Renal cortical epithelial cell (primary cell): ENCODE measurements at regions not wholly inside any gene's neighbourhood (a gene's known extent, or its start where the extent isn't known, plus 50 kb on each side); places are given as distances from the start of the nearest gene placed in this dataset.
"Not testable (repeated sequence)": the region's sequence is repeated elsewhere in the genome, so short reads cannot be mapped to it uniquely, and the experiment has no call there.

Experiments
- DNase-seq: peaks from one replicate; pipeline ENCODE4 v3.0.0-alpha.2; 2011; ENCODE audit warnings: low read depth

- peak; percentile 7 for DNase-seq
Measured at GRCh38 chr2:66242888-66243287, 192.0 kb upstream of the MEIS1 start.

DNA sequence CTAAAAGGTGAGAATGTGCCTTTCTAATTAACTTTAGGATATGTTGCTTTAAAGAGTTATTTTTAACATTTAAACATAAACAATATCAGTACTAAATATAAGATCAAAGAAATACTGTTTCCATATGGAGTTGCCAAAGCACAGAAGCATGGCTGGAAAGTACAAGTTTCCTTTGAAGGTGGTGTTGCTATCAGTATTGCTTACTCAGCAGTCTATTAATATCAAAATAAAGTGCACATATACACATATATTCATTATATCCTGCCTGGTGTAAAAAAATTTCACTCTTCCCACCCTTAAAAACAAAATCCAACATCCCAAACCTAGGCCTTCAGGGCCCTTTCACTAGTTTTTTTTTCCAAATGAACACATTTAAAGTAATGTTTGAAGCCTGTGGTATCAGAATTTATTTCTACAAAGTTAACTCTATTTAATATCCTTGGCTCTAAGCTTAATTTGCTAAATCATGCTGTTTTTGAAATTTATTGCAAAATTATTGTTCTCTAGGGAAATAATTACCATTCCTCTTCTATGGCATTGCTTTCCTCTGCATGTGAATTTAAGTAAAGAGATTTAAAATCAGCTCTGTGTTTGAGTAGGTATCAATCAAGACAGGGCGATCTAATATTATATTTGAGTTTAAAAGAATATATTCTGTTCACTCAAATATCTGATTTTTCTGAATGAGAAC, 192.7 kb upstream of the MEIS1 start:
- no peak for DNase-seq

DNA sequence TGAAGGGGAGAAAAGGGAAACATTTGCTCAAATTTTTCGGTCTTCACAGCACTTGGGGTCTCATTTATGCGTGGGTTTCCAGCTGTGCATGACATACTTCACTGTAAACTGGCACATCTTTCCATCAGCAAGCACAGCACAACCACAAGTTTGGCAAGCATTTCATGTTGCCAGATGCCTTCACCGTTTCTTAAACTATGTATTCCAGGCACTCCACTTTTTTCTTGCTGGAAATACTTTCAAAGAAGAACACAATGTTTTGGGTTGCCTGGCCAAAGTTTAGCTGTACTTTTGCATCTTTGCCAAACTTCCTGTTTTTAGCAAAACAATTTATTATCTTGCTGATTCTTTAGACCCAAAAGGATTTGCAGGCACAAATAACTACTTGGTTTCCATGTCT, 194.6 kb upstream of the MEIS1 start:
- DNase-seq, result no peak

- no peak for DNase-seq
Measured at GRCh38 chr2:66239655-66240054, 195.3 kb upstream of the MEIS1 start.

DNA sequence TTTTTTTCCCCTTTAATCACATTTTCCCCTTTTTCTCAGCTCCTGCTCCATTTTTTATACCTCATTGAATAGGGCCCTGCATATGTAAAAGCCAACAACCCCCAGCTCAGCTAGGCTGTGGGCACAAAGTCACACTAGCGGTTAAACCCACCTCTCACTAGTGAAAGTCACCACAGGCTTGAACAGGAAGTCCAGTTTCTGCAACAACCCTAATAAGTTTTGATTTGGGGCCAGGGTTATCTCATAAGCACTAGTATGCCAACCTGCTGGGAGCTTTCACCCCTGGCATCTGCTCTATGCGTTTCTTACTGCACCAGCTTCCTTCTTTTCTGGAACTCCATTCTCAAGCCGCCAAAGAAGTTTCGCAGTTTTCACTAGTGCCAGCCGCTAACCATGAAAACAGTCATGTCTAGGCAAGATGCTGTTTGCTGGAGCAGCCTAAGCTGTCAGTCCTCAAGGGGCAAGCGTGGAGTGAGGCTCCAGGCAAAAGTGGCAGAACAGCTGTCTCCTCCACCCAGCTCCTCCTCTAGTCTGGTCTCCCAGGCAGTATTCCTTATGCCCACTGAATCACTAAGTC, 197.0 kb upstream of the MEIS1 start:
- no peak for DNase-seq

GRCh38 chr2:66236816-66237802, 197.8 kb upstream of the MEIS1 start:
- DNase-seq, result no peak

DNA sequence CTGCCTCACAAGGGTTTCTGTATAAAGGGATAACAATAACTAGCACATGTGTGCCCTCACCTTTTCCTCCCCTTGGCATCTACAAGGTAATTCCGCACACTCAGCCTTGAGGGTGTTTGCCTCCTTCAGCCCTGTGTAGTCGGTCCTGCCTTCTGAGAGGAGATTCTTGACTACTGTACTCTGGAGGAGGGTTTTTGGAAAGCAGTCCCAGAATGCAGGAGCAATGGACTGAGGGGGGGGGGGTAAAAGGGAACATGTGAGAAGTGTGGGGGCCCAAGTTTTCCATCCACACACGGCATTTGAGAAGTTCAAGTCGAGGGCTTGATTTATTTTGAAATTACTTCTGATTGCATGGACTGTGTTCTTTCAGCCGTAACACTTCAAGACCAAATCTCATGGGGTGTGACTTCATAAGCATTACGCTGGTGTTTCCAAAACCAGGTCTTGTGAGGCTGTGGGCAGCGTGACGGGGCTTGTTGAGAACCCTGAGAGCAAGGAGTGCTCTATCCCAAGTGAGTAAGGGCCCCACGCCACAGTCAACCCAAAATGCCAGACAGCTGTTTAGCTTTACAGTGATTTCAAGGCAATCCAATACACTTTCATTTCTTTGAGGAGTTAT, 198.7 kb upstream of the MEIS1 start:
- DNase-seq, result no peak

DNA sequence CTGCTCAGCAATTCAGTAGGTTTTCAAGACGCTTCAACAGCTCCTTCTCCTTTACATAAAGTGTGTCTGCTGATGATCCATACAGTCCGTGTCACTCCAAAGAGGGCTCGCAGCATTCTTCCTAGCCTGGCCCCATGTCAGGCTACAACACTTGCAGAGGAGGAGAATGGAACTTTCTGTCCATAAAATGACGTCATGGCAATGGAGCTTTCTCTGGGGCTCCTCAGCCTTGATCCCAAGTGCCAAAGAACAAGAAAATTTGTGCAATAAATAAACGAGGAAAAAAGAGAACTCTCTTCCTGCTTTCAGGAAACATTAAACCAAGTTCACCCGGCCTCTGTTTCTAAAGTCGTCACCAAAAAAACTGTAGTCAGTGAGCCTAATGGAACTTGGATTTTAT, 199.5 kb upstream of the MEIS1 start:
- no peak for DNase-seq

GRCh38 chr2:66233981-66234380, 200.9 kb upstream of the MEIS1 start:
- DNase-seq, result peak; percentile 13

- DNase-seq, result no peak
Measured at GRCh38 chr2:66228128-66228547, 206.8 kb upstream of the MEIS1 start.

DNA sequence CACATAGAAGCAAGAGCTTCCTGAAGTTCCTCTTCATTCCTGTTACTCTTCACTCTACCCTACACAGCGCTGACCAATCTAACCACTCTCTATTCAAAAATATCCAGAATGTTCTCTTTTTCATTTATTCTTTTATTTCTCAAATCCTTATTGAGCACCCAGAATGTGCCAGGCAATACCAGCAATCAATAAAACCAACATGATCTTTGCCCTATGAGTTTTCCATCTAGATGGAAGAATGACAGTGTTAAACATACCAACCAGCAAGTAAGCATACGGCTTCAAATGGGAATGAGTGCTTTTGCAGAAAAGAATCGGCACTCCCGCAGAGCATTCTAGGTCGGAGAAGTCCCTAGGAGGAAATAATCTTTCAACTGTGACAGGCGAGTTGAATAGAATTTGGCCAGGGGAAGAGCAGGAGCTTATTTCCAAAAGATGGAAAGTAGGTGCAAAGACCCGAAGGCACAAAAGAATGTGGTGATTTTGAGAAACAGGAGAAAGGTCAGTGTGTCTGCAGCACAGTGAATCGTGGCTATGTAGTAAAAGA, 217.8 kb upstream of the MEIS1 start:
- DNase-seq, result no peak

- DNase-seq, result no peak
Measured at GRCh38 chr2:66212749-66213148, 222.2 kb upstream of the MEIS1 start.

- no peak for DNase-seq
Measured at GRCh38 chr2:66202586-66202985, 232.3 kb upstream of the MEIS1 start.

DNA sequence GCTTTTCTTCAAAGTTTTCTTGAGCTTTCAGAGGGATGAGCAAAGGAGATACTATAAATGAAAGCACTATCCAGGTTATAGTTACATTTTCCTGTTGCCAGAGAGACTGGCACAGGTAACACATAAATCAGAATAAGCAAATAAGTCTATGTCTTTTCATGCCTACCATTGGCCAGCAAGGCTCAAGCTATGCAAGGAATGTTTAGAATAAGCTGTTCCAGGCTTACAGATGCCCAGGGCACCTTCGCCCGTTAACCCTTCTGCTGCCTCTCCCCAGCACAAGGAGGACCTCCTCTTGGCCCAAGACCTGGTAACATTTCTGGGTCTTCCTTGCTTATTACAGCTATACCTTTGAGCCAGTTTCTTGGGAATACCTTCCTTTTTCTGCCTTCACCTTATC, 233.7 kb upstream of the MEIS1 start:
- no peak for DNase-seq

DNA sequence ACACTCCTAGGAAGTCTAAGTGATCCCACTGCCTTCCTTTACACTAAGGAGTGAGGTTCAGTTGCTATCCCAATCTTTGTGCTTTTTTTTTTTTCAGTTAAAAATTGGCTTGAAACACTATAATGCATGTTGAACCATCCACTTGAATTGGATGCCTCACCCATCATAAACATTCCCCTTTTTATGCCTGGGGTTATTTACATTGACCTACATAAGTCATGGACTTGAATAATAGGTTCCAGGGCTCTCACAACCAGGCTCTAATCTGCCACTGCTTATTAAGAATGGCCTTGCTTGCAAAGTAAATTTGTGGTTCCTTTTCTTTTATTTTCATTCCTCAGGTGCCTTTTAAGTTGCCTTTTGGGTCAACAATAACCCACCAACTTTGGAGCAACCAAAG, 236.1 kb upstream of the MEIS1 start:
- DNase-seq, result no peak

DNA sequence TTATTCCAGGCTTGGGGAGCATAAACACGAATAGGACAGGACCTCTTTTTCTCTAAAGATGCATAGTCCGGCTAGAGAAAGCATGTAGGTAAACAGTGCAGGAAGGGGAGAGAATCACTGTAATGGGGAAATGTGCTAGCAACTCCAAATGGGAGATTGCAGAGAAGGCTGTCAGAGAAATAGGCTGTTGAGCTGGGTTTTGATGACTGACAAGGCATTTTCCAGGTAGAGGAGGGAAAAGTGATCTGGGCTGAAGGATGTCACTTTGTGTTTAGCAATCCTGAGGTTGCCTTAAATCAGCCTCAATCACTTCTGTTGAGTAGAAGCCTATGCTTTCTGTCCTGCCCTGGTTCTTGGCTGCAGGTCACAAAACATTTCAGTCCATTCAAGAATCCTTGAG, 242.0 kb upstream of the MEIS1 start:
- DNase-seq, result no peak

DNA sequence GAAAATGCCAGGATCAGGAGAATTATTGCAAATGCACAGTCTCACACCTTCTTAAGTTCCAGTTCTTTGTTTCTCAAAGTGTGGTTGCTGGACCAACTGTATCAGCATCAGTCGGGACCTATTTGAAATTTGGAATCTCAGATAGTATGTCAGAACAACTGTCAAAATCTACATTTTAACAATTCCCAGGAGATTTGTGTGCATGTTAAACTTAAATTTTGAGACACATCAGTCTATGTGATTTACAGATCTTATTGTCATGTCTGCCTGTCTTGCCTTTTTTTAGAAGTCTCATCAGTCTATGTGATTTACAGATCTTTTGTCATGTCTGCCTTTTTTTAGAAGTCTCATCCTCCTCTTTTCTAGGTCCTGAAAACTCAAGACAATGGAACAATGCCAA, 243.6 kb upstream of the MEIS1 start:
- no peak for DNase-seq

GRCh38 chr2:66189553-66189952, 245.4 kb upstream of the MEIS1 start:
- no peak for DNase-seq

GRCh38 chr2:66186537-66186936, 248.4 kb upstream of the MEIS1 start:
- DNase-seq, result no peak

- no peak for DNase-seq
Measured at GRCh38 chr2:66185497-66186054, 249.3 kb upstream of the MEIS1 start.

- not testable (repeated sequence) for DNase-seq
Measured at GRCh38 chr2:66177128-66177796, 257.7 kb upstream of the MEIS1 start.
